Stomach (tissue), 8 donors: ENCODE measurements at regions not wholly inside any gene's neighbourhood (a gene's known extent, or its start where the extent isn't known, plus 50 kb on each side); places are given as distances from the start of the nearest gene placed in this dataset.
A peak's percentile ranks its signal among the peaks of the same experiment; 100 is the strongest.

Source experiments
- DNase-seq, 2 donors: peaks; one replicate each; pipeline versions ENCODE4 v3.0.0 to v3.0.0-alpha.2; 2013 to 2019
- H3K27ac ChIP-seq, 5 donors: fragments of 200-600 bp in 4 of 5; sonication (generic) in 4 of 5; one replicate each; pipeline ENCODE4 v1.5.1; 2013 to 2019; ENCODE audit warnings: mild to moderate bottlenecking in 1 of 5, moderate library complexity in 1 of 5
- H3K27me3 ChIP-seq, 3 donors: fragments of 200-600 bp; sonication (generic); one replicate each; pipeline ENCODE4 v1.5.1; 2017 to 2019; ENCODE audit warnings: mixed run types in 1 of 3
- H3K36me3 ChIP-seq, 4 donors: fragments of 200-600 bp; sonication (generic); 1 replicate in 3 of 4; 2 replicates in 1 of 4; pipeline ENCODE4 v1.5.1; 2016 to 2019
- H3K4me1 ChIP-seq, 4 donors: fragments of 200-600 bp; sonication (generic); one replicate each; pipeline ENCODE4 v1.5.1; 2016 to 2019
- H3K4me3 ChIP-seq, 4 donors: fragments of 200-600 bp; sonication (generic) in 3 of 4; one replicate each; pipeline ENCODE4 v1.5.1; 2016 to 2019; ENCODE audit warnings: mild to moderate bottlenecking in 1 of 4
- H3K9me3 ChIP-seq, 4 donors: fragments of 200-600 bp; sonication (generic); one replicate each; pipeline ENCODE4 v1.5.1; 2016 to 2019
- EP300 ChIP-seq: sonication (generic); formaldehyde crosslinking; IDR thresholded peaks from one replicate; pipeline ENCODE4 v1.6.1; 2017; ENCODE audit warnings: antibody characterized with exemption
- POLR2A ChIP-seq, 4 donors: fragments of 450-650 bp; IDR thresholded peaks; one replicate each; pipeline ENCODE4 v1.6.1; 2016; ENCODE audit warnings: antibody characterized with exemption in 4 of 4, control low read depth in 2 of 4, mild to moderate bottlenecking in 1 of 4, moderate library complexity in 1 of 4
- POLR2AphosphoS5 ChIP-seq, 3 donors: sonication (generic); formaldehyde crosslinking; IDR thresholded peaks; one replicate each; pipeline ENCODE4 v1.6.1; 2016; ENCODE audit warnings: antibody characterized with exemption in 3 of 3
- WGBS, 5 donors: extraction: QIAGEN DNeasy Blood & Tissue Kit in 3 of 5; methylation state at CpG; one replicate each; pipeline versions ENCODE4 v1.1.5 to v1.1.7; 2013 to 2018; 5-methylcytosine and 5-hydroxymethylcytosine counted together
- intact Hi-C: fragments of 100-400 bp; cut with DNase I; formaldehyde crosslinking; loops from one replicate; pipeline ENCODE4 v1.15.1; 2023; ENCODE audit warnings: low total_unique reads
- TF ChIP-seq, protein P1 (sequence below), 7 experiments: fragments of 450-650 bp in 4 of 7; fragments of 200-600 bp in 3 of 7; sonication (generic) in 3 of 7; IDR thresholded peaks; one replicate each; pipeline ENCODE4 v1.5.1; 2016 to 2019; ENCODE audit warnings: antibody characterized with exemption in 7 of 7, control low read depth in 2 of 7, mild to moderate bottlenecking in 1 of 7
- donor health status: healthy with polysubstance abuse.
- donor health status: Bipolar disorder and iron deficiency.
- donor health status: healthy.

GRCh38 chr11:126123686-126124085 lies 61.0 kb upstream of the CDON start:
- TF ChIP-seq POLR2A (IDR thresholded peaks at IDR 0.05) = no peak
- TF ChIP-seq POLR2AphosphoS5 (IDR thresholded peaks at IDR 0.05) = no peak
- TF ChIP-seq EP300 = no peak
- TF ChIP-seq, protein P1, sequence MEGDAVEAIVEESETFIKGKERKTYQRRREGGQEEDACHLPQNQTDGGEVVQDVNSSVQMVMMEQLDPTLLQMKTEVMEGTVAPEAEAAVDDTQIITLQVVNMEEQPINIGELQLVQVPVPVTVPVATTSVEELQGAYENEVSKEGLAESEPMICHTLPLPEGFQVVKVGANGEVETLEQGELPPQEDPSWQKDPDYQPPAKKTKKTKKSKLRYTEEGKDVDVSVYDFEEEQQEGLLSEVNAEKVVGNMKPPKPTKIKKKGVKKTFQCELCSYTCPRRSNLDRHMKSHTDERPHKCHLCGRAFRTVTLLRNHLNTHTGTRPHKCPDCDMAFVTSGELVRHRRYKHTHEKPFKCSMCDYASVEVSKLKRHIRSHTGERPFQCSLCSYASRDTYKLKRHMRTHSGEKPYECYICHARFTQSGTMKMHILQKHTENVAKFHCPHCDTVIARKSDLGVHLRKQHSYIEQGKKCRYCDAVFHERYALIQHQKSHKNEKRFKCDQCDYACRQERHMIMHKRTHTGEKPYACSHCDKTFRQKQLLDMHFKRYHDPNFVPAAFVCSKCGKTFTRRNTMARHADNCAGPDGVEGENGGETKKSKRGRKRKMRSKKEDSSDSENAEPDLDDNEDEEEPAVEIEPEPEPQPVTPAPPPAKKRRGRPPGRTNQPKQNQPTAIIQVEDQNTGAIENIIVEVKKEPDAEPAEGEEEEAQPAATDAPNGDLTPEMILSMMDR (IDR thresholded peaks at IDR 0.05) = no peak
- H3K4me3 ChIP-seq = no peak overlapping the region
- DNase-seq = no peak
- WGBS, 5 donors = 50 to 69% (median 58%) methylated on average over 2 of the region's 2 CpGs
- H3K27ac ChIP-seq = peak overlapping the region in 4 of 5 donors; percentile 57 to 72 (median 64)
- H3K27me3 ChIP-seq = no peaks in the 10 kb centered on the region
- H3K36me3 ChIP-seq = no peaks in the 10 kb centered on the region
- H3K9me3 ChIP-seq = no peaks in the 10 kb centered on the region
- peaks cover 9 to 36% (median 16%) of the 10 kb centered on the region in 4 donors for H3K4me1 ChIP-seq
- intact Hi-C loops = no loop called here

DNA sequence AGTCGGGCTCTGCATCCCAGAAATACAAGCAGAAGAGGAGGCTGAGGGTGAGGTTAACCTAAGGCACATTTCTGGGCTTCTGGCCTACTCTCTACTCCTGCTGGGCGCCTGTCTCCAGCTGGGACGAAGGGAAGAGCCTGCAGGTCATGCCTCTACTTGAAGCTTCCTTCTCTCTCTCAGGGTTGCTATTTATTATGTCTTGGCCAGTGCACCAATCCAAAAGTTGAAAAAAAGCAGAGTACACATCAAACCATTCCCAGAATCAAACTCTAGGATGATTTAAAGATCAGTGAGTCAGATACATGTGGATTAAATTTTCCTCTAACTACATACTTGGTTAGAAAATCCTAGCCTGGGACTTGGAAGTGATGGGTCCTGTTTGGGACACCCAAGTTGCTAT lies 60.2 kb upstream of the CDON start:
- intact Hi-C loops = no loop called here
- H3K4me3 ChIP-seq = no peak overlapping the region
- H3K27me3 ChIP-seq = no peaks in the 10 kb centered on the region
- H3K36me3 ChIP-seq = no peaks in the 10 kb centered on the region
- WGBS, 5 donors = 41 to 79% (median 75%) methylated on average over 3 of the region's 3 CpGs
- H3K4me1 ChIP-seq = peaks cover 2 to 29% (median 9%) of the 10 kb centered on the region in 4 donors
- H3K27ac ChIP-seq = peak overlapping the region in 4 of 5 donors; percentile 57 to 72 (median 64)
- H3K9me3 ChIP-seq = no peaks in the 10 kb centered on the region
- no peak for DNase-seq
- TF ChIP-seq POLR2A (IDR thresholded peaks at IDR 0.05) (no peak), EP300 (no peak), POLR2AphosphoS5 (IDR thresholded peaks at IDR 0.05) (peak in 2 of 3 donors; percentile 38 to 67)
- TF ChIP-seq, protein P1 (IDR thresholded peaks at IDR 0.05) = no peak

DNA sequence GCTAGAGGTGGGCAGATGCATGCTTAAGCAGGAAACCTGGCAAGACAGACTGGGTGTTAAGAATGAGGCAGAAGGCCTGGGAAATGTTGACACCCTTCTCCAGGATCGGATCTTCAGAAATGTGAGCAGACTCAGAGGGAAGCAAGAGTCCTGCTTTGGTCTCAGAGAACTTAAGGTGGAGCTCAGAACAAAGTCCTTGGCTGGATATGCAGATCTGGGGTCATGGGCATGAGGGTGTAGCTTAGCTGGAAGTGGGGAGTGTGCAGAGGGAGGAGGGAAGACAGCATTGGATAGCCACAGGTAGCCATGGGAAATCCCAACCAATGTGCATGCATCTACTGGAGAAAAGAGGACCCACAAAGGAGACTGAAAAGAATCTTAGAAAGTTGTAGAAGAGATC lies 58.6 kb upstream of the CDON start:
- TF ChIP-seq EP300 (no peak), POLR2AphosphoS5 (IDR thresholded peaks at IDR 0.05) (no peak), POLR2A (IDR thresholded peaks at IDR 0.05) (no peak)
- TF ChIP-seq, protein P1 (IDR thresholded peaks at IDR 0.05) = no peak
- DNase-seq = peak in 1 of 2 donors; percentile 54
- 47 to 77% (median 69%) methylated on average over 1 of the region's 1 CpG for WGBS, 5 donors
- H3K27me3 ChIP-seq = no peaks in the 10 kb centered on the region
- no peak overlapping the region for H3K4me3 ChIP-seq
- intact Hi-C loops = no loop called here
- H3K36me3 ChIP-seq = no peaks in the 10 kb centered on the region
- peaks cover 5 to 31% (median 11%) of the 10 kb centered on the region in 4 donors for H3K4me1 ChIP-seq
- no peaks in the 10 kb centered on the region for H3K9me3 ChIP-seq
- H3K27ac ChIP-seq = no peak overlapping the region

- Histone ChIP-seq H3K9me3 (no peaks in the 10 kb centered on the region), H3K4me1 (peaks cover 30 to 45% (median 32%) of the 10 kb centered on the region in 4 donors), H3K27me3 (no peaks in the 10 kb centered on the region), H3K27ac (no peak overlapping the region), H3K4me3 (no peak overlapping the region), H3K36me3 (no peaks in the 10 kb centered on the region)
- intact Hi-C loops = no loop called here
- WGBS, 5 donors = 84 to 91% (median 87%) methylated on average over 10 of the region's 10 CpGs
- DNase-seq = no peak
- no peak for TF ChIP-seq POLR2A (IDR thresholded peaks at IDR 0.05)
- TF ChIP-seq, protein P1 (IDR thresholded peaks at IDR 0.05) = no peak
- no peak for TF ChIP-seq POLR2AphosphoS5 (IDR thresholded peaks at IDR 0.05)
- no peak for TF ChIP-seq EP300
These were observed 56.1 kb upstream of the CDON start for GRCh38 chr11:126118806-126119205.
